NCI-H1092 (cell line): ENCODE measurements at regions not wholly inside any gene's neighbourhood (a gene's known extent, or its start where the extent isn't known, plus 50 kb on each side); places are given as distances from the start of the nearest gene placed in this dataset.

Experiments
- DNase-seq: peaks from one replicate; lab custom pipeline; 2025; lab: John Stamatoyannopoulos, UW

- DNase-seq = no peak
These were observed 57.4 kb upstream of the ADO start for GRCh38 chr10:62746951-62747729.

- DNase-seq = no peak
These were observed 56.1 kb upstream of the ADO start for GRCh38 chr10:62748386-62748785.

- DNase-seq = no peak
These were observed 55.3 kb upstream of the ADO start for GRCh38 chr10:62749093-62749683.
